T-helper 9 cell (primary cell): ENCODE measurements at regions not wholly inside any gene's neighbourhood (a gene's known extent, or its start where the extent isn't known, plus 50 kb on each side); places are given as distances from the start of the nearest gene placed in this dataset.
"Not testable (repeated sequence)": the region's sequence is repeated elsewhere in the genome, so short reads cannot be mapped to it uniquely, and the experiment has no call there.

Experiments used
- DNase-seq: peaks from one replicate; pipeline ENCODE4 v3.0.0-alpha.2; 2020

GRCh38 chr4:77306496-77306895 lies 149.5 kb downstream of the CCNG2 start:
- DNase-seq = no peak

- DNase-seq = no peak
Observed at GRCh38 chr4:77308843-77309242, 151.8 kb downstream of the CCNG2 start.

- DNase-seq = no peak
Observed at GRCh38 chr4:77309496-77309895, 152.5 kb downstream of the CCNG2 start.

DNA sequence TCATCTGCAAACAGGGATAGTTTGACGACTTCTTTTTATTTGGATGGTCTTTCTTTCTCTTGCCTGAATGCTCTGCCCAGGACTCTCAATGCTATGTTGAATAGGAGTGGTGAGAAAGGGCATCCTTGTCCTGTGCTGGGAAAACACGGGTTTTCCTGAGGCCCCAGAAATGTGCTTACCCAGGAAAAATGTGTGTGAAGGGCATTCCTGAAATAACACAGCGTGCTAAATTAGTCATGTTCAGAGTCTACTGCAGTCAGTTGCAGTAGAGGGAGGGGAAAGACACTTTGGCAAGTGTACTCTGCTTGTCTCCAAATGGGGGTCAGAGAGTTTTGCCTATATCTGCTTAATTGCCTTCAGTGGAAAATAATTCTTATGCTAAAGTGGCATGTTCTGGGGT lies 153.9 kb downstream of the CCNG2 start:
- DNase-seq = no peak

- DNase-seq = no peak
Observed at GRCh38 chr4:77314697-77315096, 157.7 kb downstream of the CCNG2 start.

- DNase-seq = no peak
Observed at GRCh38 chr4:77327151-77327550, 170.1 kb downstream of the CCNG2 start.

DNA sequence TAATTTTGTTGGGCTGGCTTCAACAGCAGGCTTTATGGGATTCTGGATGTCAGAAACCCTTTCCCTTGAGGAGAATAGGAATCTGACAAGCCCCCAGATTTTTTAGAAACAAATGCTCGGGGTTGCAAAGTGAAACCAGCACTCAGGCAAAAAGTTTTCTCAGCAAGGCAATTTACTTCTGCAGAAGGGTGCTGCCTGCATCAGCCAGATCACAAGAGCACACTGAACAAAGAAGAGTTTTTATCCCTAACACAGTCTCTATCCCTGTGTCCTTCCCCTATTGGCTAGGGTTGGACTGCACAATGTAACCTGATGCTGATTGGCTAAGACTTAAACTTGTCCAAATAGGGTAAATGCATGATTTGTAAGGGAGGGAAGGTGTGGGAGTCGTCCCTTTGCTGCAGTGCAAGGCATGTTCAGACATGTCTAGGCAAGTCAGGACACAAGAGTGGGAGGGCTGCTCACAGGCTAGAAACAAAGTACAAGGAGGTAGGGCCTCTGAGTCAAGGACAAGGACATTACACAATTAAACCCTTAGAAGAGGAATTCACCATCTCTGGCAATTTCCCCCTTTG lies 175.8 kb downstream of the CCNG2 start:
- no peak for DNase-seq

GRCh38 chr4:77336411-77337142 lies 179.6 kb downstream of the CCNG2 start:
- DNase-seq = no peak

DNA sequence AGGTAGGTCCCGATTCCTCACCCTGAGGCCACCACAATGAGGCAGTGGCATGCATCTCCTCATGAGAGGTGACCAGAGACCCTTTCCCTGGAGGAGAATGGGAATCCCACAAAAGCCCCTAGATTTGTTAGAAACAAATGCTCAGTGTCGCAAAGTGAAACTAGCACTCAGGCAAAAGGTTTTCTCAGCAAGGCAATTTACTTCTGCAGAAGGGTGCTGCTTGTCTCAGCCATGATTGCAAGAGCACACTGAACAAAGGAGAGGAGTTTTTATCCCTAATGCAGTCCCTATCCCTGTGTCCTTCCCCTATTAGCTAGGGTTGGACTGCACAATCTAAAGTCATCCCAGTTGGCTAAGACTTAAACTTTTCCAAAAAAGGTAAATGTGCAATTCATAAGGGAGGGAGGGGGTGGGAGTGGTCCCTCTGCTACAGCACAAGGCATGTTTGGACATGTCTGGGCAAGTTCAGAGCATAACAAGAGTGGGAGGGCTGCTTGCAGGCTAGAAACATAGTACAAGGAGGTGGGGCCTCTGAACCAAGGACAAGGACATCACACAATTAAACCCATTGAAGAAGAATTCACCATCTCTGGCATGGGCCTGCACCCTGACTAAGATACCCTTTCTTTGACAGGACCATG lies 185.3 kb downstream of the CCNG2 start:
- DNase-seq = no peak

GRCh38 chr4:77344001-77344400 lies 187.0 kb downstream of the CCNG2 start:
- no peak for DNase-seq

DNA sequence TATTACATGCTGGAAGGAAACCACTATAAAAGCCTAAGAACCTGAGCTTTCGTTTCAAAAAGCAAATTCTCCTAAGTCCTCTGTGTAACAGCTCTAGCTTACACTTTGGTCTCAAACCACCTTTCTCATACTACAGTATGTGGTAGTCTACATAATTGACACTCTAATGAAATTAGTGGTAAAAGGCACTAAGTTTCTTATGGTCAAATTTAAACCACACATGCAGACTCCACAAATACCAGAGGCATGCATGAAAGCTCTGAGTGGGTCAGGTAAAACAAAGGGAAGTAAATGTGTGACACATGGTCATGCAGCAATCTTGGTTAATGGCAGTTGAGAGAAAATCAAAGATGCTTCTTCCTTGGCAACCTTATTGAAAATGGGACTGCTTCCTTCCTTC lies 187.8 kb downstream of the CCNG2 start:
- no peak for DNase-seq

- no peak for DNase-seq
Observed at GRCh38 chr4:77347351-77347966, 190.5 kb downstream of the CCNG2 start.

- no peak for DNase-seq
Observed at GRCh38 chr4:77348815-77349214, 191.8 kb downstream of the CCNG2 start.

GRCh38 chr4:77349364-77349763 lies 192.4 kb downstream of the CCNG2 start:
- no peak for DNase-seq

DNA sequence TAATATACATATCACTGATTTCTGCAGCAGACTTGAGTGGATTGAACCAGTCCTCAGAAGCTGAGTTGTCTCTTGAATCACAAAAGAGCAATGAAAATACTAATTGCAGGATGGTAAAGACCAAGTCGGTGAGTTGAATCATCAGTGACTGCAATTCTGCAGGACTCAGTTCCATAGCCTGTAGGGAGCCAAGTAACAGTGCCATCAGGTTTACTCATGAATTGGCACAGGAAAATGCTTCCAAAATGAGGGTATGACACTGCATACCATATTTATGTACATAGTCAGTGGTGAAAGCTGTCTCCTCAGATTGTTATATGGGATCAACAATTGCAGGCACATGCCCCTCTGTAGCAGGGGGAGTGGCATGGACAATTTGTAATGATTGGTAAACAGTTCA lies 192.8 kb downstream of the CCNG2 start:
- DNase-seq = no peak

- DNase-seq = no peak
Observed at GRCh38 chr4:77352192-77352591, 195.2 kb downstream of the CCNG2 start.

DNA sequence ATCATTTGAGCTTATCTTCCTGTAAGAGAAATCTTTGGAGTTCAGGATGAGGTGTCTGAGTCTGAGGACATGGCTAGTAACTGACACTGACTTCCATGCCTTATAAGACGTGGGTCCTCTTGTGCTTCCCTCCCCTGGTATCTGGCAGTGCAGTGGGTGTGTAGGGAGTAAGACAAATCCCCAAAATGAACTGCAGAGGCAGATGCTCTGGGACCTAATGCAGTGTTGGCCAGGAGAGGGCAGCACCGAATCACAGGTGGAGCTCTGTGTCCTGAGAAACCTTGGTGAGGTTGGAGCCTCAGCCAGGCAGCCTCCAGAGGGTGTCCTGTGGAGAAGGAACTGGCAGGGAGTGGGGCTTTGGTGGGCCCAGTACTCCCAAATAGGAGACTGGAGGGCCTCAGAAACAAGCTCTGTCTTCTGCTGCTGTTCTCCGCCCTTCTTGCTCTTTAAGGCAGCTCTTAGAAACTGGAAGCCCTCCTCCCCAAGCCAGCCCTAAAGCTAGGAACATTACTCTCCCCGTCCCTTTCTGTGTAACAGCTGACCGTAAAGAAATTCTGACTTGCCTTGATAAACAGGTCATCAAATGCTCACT lies 196.8 kb downstream of the CCNG2 start:
- not testable (repeated sequence) for DNase-seq

GRCh38 chr4:77354550-77354949 lies 197.5 kb downstream of the CCNG2 start:
- DNase-seq = no peak

GRCh38 chr4:77355731-77356130 lies 198.7 kb downstream of the CCNG2 start:
- DNase-seq = no peak

DNA sequence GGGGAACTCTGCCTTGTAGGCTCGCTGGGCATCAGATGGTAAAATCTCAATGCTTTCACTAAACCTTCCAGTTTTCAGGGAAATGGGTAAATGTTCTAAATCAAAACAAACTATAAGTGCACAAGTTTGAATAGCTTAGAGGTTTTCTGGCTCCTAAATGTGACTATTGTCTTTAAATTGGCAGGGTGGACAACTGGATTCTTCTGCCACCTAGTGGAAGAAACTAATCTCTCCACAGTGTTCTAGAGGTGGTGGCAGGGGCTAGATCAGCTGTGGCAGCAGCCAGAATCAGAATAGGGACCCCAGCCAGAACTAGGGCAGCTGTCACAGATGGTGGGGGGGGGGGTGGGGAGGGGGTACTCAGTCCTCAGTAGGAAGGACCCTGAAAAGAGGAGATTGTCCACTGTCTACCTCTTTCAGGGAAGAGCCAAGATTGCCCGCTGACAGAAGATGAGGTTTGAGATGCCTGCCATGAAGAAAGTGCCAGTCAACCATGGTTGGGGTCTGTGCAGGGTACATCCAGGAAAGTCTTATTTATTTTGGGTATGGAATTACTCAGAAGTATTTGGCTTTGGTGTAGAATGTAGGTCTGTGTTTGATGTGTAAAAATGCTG lies 201.4 kb downstream of the CCNG2 start:
- DNase-seq = no peak

DNA sequence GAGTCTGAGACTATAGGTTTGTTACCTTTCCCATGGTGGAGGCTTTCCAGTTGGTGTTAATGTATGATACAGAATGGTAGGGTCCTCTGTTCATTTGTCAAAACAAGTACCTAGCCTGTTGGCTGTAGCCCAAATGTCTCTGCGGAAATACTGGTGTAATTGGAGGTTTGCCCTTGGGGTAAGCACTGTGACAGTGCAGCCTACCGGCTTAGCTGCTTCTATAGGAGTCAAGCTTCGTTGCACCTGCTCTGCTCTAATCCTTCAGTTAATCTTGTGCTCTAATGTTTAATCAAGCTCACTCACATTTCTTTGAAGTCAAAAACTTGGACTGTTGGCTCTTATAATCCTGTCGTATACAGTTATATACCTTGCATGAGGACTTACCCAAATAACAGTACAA lies 203.4 kb downstream of the CCNG2 start:
- DNase-seq = no peak

GRCh38 chr4:77366876-77367275 lies 209.9 kb downstream of the CCNG2 start:
- not testable (repeated sequence) for DNase-seq

DNA sequence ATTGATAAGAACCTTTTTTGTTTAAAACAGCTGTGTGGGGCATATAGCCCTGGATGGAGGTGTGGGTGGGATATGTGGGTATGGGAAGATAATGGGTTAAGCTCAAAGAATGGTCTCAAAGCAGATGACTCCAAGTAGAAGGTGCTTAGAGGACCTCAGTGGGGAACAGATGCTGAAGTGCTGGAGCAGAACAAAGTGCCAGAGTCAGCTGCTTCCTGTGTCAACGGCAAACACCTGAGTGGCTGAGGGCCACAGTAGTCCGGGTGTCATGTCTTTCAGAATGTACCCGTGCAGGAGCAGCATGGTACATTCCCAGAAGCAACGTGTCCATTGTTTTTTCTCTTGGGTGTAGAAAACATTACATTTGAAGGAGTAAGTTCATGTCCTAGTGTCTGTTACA lies 210.6 kb downstream of the CCNG2 start:
- DNase-seq = no peak
